Endothelial cell of umbilical vein (primary cell): ENCODE measurements at regions not wholly inside any gene's neighbourhood (a gene's known extent, or its start where the extent isn't known, plus 50 kb on each side); places are given as distances from the start of the nearest gene placed in this dataset.

ENCODE experiments used
- BruUV-seq: library from RNA; stranded (reverse); fragments of 400-500 nt; replicated peaks from 2 replicates; lab custom pipeline; 2021; lab: Mats Ljungman, UMichigan
- CTCF ChIA-PET: fragments of 300-600, 350-600 bp; sonication (Branson Sonifier 250); formaldehyde crosslinking; loops from one replicate; lab custom pipeline; 2021; ENCODE audit warnings: antibody characterized with exemption, inconsistent platforms; lab: Charles Lee
- POLR2A ChIA-PET: fragments of 300-600, 350-600 bp; sonication (Branson Sonifier 250); formaldehyde crosslinking; loops from one replicate; lab custom pipeline; 2021; ENCODE audit warnings: antibody characterized with exemption, inconsistent platforms; lab: Charles Lee
- DNase-seq: peaks from one replicate; pipeline ENCODE4 v3.0.0-alpha.2; 2011; ENCODE audit warnings: low read depth, low spot score
- FAIRE-seq: peaks from 2 replicates; lab custom pipeline; 2011; peaks lifted over from hg19 to GRCh38; lab: Jason Lieb, UNC
- H2AFZ ChIP-seq: 2 replicates; pipeline ENCODE4 v1.6.0; 2012; ENCODE audit warnings: low read depth, low read length, control low read depth, inconsistent platforms
- H3K27ac ChIP-seq: 2 replicates; pipeline ENCODE4 v1.5.1; 2011; ENCODE audit warnings: low read depth, mild to moderate bottlenecking, control low read depth, low read length, moderate library complexity; ENCODE audit not compliant: insufficient read depth
- H3K27me3 ChIP-seq, 2 experiments: 2 replicates each; pipeline versions ENCODE4 v1.6.0 to v1.6.1; 2011; ENCODE audit warnings: low read length in 2 of 2, mixed read lengths in 1 of 2; ENCODE audit not compliant: control insufficient read depth in 2 of 2, insufficient read depth in 2 of 2
- H3K36me3 ChIP-seq, 2 experiments: 2 replicates in 1 of 2; 3 replicates in 1 of 2; pipeline ENCODE4 v1.5.1; 2011; ENCODE audit warnings: low read length in 2 of 2, mild to moderate bottlenecking in 1 of 2, moderate library complexity in 1 of 2; ENCODE audit not compliant: control insufficient read depth in 2 of 2, insufficient read depth in 2 of 2; ENCODE audit errors: extremely low read depth in 1 of 2
- H3K4me1 ChIP-seq: 3 replicates; pipeline ENCODE4 v1.5.1; 2011; ENCODE audit warnings: mild to moderate bottlenecking, low read length; ENCODE audit not compliant: control insufficient read depth, insufficient read depth; ENCODE audit errors: extremely low read depth
- H3K4me2 ChIP-seq: 2 replicates; pipeline ENCODE4 v1.6.1; 2011; ENCODE audit warnings: low read length, control low read depth, mixed read lengths; ENCODE audit not compliant: insufficient read depth
- H3K4me3 ChIP-seq, 3 experiments: fragments of 200-600 bp in 1 of 3; sonication (generic), shearing (Covaris generic) in 1 of 3; replicated peaks in 1 of 3; 2 replicates each; pipeline ENCODE4 v1.5.1; 2011 to 2016; ENCODE audit warnings: control low read depth in 3 of 3, low read length in 3 of 3, mild to moderate bottlenecking in 2 of 3, inconsistent platforms in 1 of 3, low read depth in 1 of 3, moderate library complexity in 1 of 3; ENCODE audit not compliant: insufficient read depth in 1 of 3
- H3K79me2 ChIP-seq: 2 replicates; pipeline ENCODE4 v1.6.0; 2012; ENCODE audit warnings: low read length, inconsistent platforms; ENCODE audit not compliant: control insufficient read depth, insufficient read depth
- H3K9ac ChIP-seq: replicated peaks from 2 replicates; pipeline ENCODE3; 2011; ENCODE audit warnings: low read length, control low read depth; ENCODE audit not compliant: insufficient read depth; ENCODE audit errors: extremely low read depth
- H3K9me1 ChIP-seq: replicated peaks from 3 replicates; pipeline ENCODE4 v1.6.0; 2011; ENCODE audit warnings: mild to moderate bottlenecking, low read length; ENCODE audit not compliant: control insufficient read depth, insufficient read depth; ENCODE audit errors: extremely low read depth
- H3K9me3 ChIP-seq: replicated peaks from 2 replicates; pipeline ENCODE4 v1.5.1; 2012; ENCODE audit warnings: low read length, inconsistent platforms; ENCODE audit not compliant: control insufficient read depth, insufficient read depth
- H4K20me1 ChIP-seq: replicated peaks from 2 replicates; pipeline ENCODE3; 2011; ENCODE audit warnings: mild to moderate bottlenecking, low read length; ENCODE audit not compliant: control insufficient read depth, insufficient read depth; ENCODE audit errors: extremely low read depth
- CTCF ChIP-seq, 2 donors: IDR thresholded peaks; 1 replicate in 1 of 2; 2 replicates in 1 of 2; pipeline ENCODE4 v1.5.1; 2011; ENCODE audit warnings: low read length in 2 of 2, mild to moderate bottlenecking in 2 of 2, moderate library complexity in 2 of 2, control low read depth in 1 of 2, inconsistent platforms in 1 of 2, low read depth in 1 of 2; ENCODE audit not compliant: insufficient read depth in 1 of 2; ENCODE audit errors: extremely low read depth in 1 of 2
- EZH2 ChIP-seq: IDR thresholded peaks from 2 replicates; pipeline ENCODE4 v1.6.1; 2012; ENCODE audit warnings: borderline replicate concordance, low read depth, mild to moderate bottlenecking, moderate library complexity, low read length, inconsistent platforms; ENCODE audit not compliant: severe bottlenecking
- FOS ChIP-seq: IDR thresholded peaks from 2 replicates; pipeline ENCODE4 v1.6.1; 2011; ENCODE audit warnings: mild to moderate bottlenecking, low read length, moderate library complexity, borderline replicate concordance; ENCODE audit not compliant: insufficient read depth
- GATA2 ChIP-seq: IDR thresholded peaks from 2 replicates; pipeline ENCODE4 v1.7.0; 2011; ENCODE audit warnings: low read depth, mild to moderate bottlenecking, moderate library complexity, mixed read lengths, low read length; ENCODE audit not compliant: insufficient read length, insufficient read depth
- JUN ChIP-seq: IDR thresholded peaks from 2 replicates; pipeline ENCODE4 v1.6.1; 2011; ENCODE audit warnings: borderline replicate concordance, low read depth; ENCODE audit not compliant: insufficient read length, insufficient read depth
- MYC ChIP-seq: IDR thresholded peaks from one replicate; pipeline ENCODE4 v1.6.1; 2011; ENCODE audit warnings: mild to moderate bottlenecking, low read depth, low read length
- POLR2A ChIP-seq: IDR thresholded peaks from 2 replicates; pipeline ENCODE4 v1.6.1; 2012; ENCODE audit warnings: low read depth, mild to moderate bottlenecking, control low read depth, low read length
- POLR2AphosphoS5 ChIP-seq: IDR thresholded peaks from 2 replicates; pipeline ENCODE4 v1.6.1; 2012; ENCODE audit warnings: low read depth, mild to moderate bottlenecking, control low read depth, low read length, moderate library complexity; ENCODE audit not compliant: insufficient read depth
- dilution Hi-C: fragments of 300-500 bp; cut with MboI; formaldehyde crosslinking; loops from one replicate; pipeline ENCODE4 v1.15.0; 2019; ENCODE audit warnings: low sequenced_read_pairs; ENCODE audit not compliant: extremely low pct_ligation_motif_present
- intact Hi-C: fragments of 100-400 bp; cut with micrococcal nuclease; formaldehyde crosslinking; loops from one replicate; pipeline ENCODE4 v1.10.0; 2022
- TF ChIP-seq, protein P1 (sequence below): IDR thresholded peaks from 2 replicates; pipeline ENCODE4 v1.6.1; 2011; ENCODE audit not compliant: insufficient read depth, insufficient read length

DNA sequence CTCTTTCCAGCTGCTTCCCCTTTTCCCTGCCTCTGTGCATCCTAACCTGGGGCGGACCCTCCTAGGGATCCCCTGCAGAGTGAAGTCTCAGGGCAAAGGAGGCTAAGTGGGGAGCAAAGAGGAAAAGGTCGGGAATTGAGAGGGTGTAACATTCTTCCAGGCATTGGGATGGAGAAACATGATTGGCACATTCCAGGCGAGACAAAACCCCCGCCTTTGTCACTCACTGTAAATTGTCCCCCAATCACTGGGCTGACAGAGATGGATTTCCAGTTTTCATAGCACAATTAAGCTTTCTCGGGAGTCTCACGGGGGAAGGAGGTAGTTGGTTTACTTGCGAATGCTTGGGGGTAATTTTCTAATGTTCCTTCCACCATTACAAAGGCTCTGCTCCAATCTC, 74.9 kb downstream of the MIAT start:
- dilution Hi-C loops (no loop called here), intact Hi-C loops (loop anchor here (5.0 kb wide), 1 partner anchor 60 kb away; no protein-coding TSS in a partner anchor)
- no peak overlapping the region for H3K27ac ChIP-seq
- BruUV-seq: no TSS peak
- TF ChIP-seq EZH2: no peak
- no peak for TF ChIP-seq POLR2AphosphoS5
- no peak for TF ChIP-seq JUN
- no peak for TF ChIP-seq POLR2A
- TF ChIP-seq FOS: no peak
- no peak for TF ChIP-seq CTCF (IDR thresholded peaks at IDR 0.05; ENCODE audit: extremely low read depth in 1 of 2, insufficient read depth in 1 of 2, low read depth in 1 of 2, low read length in 2 of 2)
- TF ChIP-seq GATA2: no peak
- TF ChIP-seq, protein P1, sequence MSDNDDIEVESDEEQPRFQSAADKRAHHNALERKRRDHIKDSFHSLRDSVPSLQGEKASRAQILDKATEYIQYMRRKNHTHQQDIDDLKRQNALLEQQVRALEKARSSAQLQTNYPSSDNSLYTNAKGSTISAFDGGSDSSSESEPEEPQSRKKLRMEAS: no peak
- TF ChIP-seq MYC: no peak
- H3K36me3 ChIP-seq: no peaks in the 10 kb centered on the region
- DNase-seq: no peak
- ChIA-PET POLR2A (no interaction called here), CTCF (interaction anchor here (0.9 kb wide), 1 partner anchor 58 kb away, joined by 3 read pairs; no protein-coding TSS in a partner anchor)
- no peak for FAIRE-seq
- H4K20me1 ChIP-seq: no peaks in the 10 kb centered on the region
- H3K4me3 ChIP-seq: no peak overlapping the region
- H3K27me3 ChIP-seq: no peaks in the 10 kb centered on the region
- H3K4me2 ChIP-seq: no peak overlapping the region
- no peaks in the 10 kb centered on the region for H3K9me3 ChIP-seq
- peaks cover 17% of the 10 kb centered on the region for H3K4me1 ChIP-seq
- H2AFZ ChIP-seq: no peak overlapping the region
- no peaks in the 10 kb centered on the region for H3K9me1 ChIP-seq
- H3K79me2 ChIP-seq: no peaks in the 10 kb centered on the region
- no peak overlapping the region for H3K9ac ChIP-seq
